GM12878 (cell line): ENCODE measurements at regions not wholly inside any gene's neighbourhood (a gene's known extent, or its start where the extent isn't known, plus 50 kb on each side); places are given as distances from the start of the nearest gene placed in this dataset.

Source experiments
- ATAC-seq: fragments of 200-7000 bp; cut with Tn5 transposase; 3 replicates; pipeline ENCODE4 v1.9.1; 2020; ENCODE audit warnings: mild to moderate bottlenecking, moderate library complexity
- BruUV-seq: library from RNA; stranded (reverse); fragments of 400-500 nt; replicated peaks from 2 replicates; lab custom pipeline; 2021; lab: Mats Ljungman, UMichigan
- CTCF ChIA-PET: fragments of 300-600 bp; sonication (Branson Sonifier 250); formaldehyde crosslinking; extraction: SDS; loops from one replicate; lab custom pipeline; 2021; ENCODE audit warnings: inconsistent platforms; lab: Yijun Ruan, JAX
- POLR2A ChIA-PET: fragments of 350-600 bp; formaldehyde crosslinking; extraction: SDS; loops from one replicate; lab custom pipeline; 2021; ENCODE audit warnings: inconsistent platforms; lab: Charles Lee
- RAD21 ChIA-PET: fragments of 300-600 bp; sonication (Branson Sonifier 250); formaldehyde crosslinking; loops from one replicate; lab custom pipeline; 2023; ENCODE audit warnings: antibody characterized with exemption; ENCODE audit not compliant: unreplicated experiment; lab: Charles Lee
- SMC1A ChIA-PET: fragments of 300-600 bp; sonication (Branson Sonifier 250); formaldehyde crosslinking; loops from one replicate; lab custom pipeline; 2023; ENCODE audit not compliant: unreplicated experiment, uncharacterized antibody; lab: Charles Lee
- DNase-seq: peaks from one replicate; pipeline ENCODE4 v3.0.0-alpha.2; 2011; ENCODE audit warnings: low read depth, low spot score
- FAIRE-seq: peaks from 3 replicates; lab custom pipeline; 2011; peaks lifted over from hg19 to GRCh38; lab: Jason Lieb, UNC
- H2AFZ ChIP-seq: 2 replicates; pipeline ENCODE4 v1.6.0; 2011; ENCODE audit warnings: low read depth, low read length, control low read depth; ENCODE audit not compliant: control insufficient read depth
- H3K27ac ChIP-seq: 2 replicates; pipeline ENCODE4 v1.5.1; 2011; ENCODE audit warnings: control low read depth; ENCODE audit not compliant: control insufficient read depth, insufficient read depth
- H3K27me3 ChIP-seq, 2 experiments: replicated peaks in 1 of 2; 2 replicates each; pipeline versions ENCODE4 v1.6.0 to v1.6.1; 2011; ENCODE audit warnings: low read length in 1 of 2; ENCODE audit not compliant: control insufficient read depth in 2 of 2, insufficient read depth in 2 of 2
- H3K36me3 ChIP-seq, 2 experiments: 2 replicates each; pipeline ENCODE4 v1.5.1; 2011; ENCODE audit warnings: low read length in 1 of 2; ENCODE audit not compliant: control insufficient read depth in 2 of 2, insufficient read depth in 2 of 2
- H3K4me1 ChIP-seq: 2 replicates; pipeline ENCODE4 v1.6.1; 2011; ENCODE audit warnings: mild to moderate bottlenecking, low read length, moderate library complexity, mixed read lengths; ENCODE audit not compliant: control insufficient read depth, insufficient read depth
- H3K4me2 ChIP-seq: 2 replicates; pipeline ENCODE4 v1.6.0; 2011; ENCODE audit warnings: control low read depth; ENCODE audit not compliant: control insufficient read depth, insufficient read depth
- H3K4me3 ChIP-seq: fragments of 200-600 bp; sonication (generic); 2 replicates; pipeline ENCODE4 v1.5.1; 2016
- H3K79me2 ChIP-seq: 2 replicates; pipeline ENCODE4 v1.6.0; 2011; ENCODE audit warnings: low read length; ENCODE audit not compliant: control insufficient read depth, insufficient read depth
- H3K9ac ChIP-seq: 2 replicates; pipeline ENCODE4 v1.8.0; 2011; ENCODE audit warnings: low read length, control low read depth, mixed read lengths; ENCODE audit not compliant: control insufficient read depth, insufficient read depth
- H3K9me3 ChIP-seq: replicated peaks from 3 replicates; pipeline ENCODE4 v1.5.1; 2011; ENCODE audit warnings: mild to moderate bottlenecking, low read length; ENCODE audit not compliant: control insufficient read depth, insufficient read depth
- H4K20me1 ChIP-seq: 2 replicates; pipeline ENCODE4 v1.6.0; 2011; ENCODE audit not compliant: control insufficient read depth, insufficient read depth
- BHLHE40 ChIP-seq, 2 experiments: fragments of 450-650 bp in 1 of 2; IDR thresholded peaks; 2 replicates each; pipeline ENCODE4 v1.6.1; 2011 to 2017; ENCODE audit warnings: low read depth in 2 of 2, borderline replicate concordance in 1 of 2, improper control_type of control experiment in 1 of 2, low read length in 1 of 2, mild to moderate bottlenecking in 1 of 2
- KDM1A ChIP-seq: fragments of 200-600 bp; sonication (generic); IDR thresholded peaks from 2 replicates; pipeline ENCODE4 v1.6.1; 2016; ENCODE audit warnings: borderline replicate concordance
- RAD21 ChIP-seq: IDR thresholded peaks from 2 replicates; pipeline ENCODE4 v1.6.1; 2011; ENCODE audit warnings: mild to moderate bottlenecking, low read depth, low read length, moderate library complexity; ENCODE audit not compliant: insufficient read depth
- YY1 ChIP-seq: IDR thresholded peaks from 2 replicates; pipeline ENCODE4 v1.6.1; 2011; ENCODE audit warnings: low read depth, mild to moderate bottlenecking, low read length
- in situ Hi-C: fragments of 300-500 bp; cut with MboI; formaldehyde crosslinking; loops from 9 replicates; pipeline ENCODE4 v1.14.3; 2018; ENCODE audit warnings: mixed read lengths
- intact Hi-C: fragments of 100-400 bp; cut with micrococcal nuclease; formaldehyde crosslinking; loops from one replicate; pipeline ENCODE4 v1.14.2; 2022; ENCODE audit not compliant: unreplicated experiment
- TF ChIP-seq, protein P1 (sequence below): fragments of 450-650 bp; IDR thresholded peaks from 2 replicates; pipeline ENCODE4 v1.6.1; 2017; ENCODE audit warnings: low read depth, mild to moderate bottlenecking, moderate library complexity
- TF ChIP-seq, protein P2 (sequence below): fragments of 450-650 bp; IDR thresholded peaks from 2 replicates; pipeline ENCODE4 v1.6.1; 2016; ENCODE audit warnings: mild to moderate bottlenecking

DNA sequence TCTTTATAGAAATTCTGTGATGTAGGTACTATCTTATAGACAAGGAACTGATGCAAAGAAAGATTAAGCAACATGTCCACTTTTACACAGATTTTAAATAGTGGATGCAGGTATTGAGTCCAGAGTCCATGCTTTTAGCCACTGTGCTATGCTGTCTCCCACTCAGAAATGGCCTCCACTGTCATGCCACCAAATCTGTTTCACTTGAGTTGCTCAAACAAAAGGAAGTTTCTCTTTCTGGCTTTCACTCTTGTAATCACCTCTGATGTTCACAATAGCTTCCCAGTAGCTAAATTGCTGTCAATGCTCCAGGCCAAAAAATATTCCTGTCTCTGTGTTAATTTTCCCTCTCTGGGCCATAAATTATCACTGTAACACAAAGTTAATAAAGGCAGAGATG lies 77.0 kb upstream of the RASA1 start:
- Histone ChIP-seq H3K27me3 (no peaks in the 10 kb centered on the region), H3K4me3 (no peak overlapping the region), H3K4me2 (peak overlapping the region; percentile 47; the same call in 1 of the 2 replicates), H3K9ac (no peak overlapping the region), H3K4me1 (peaks cover 31% of the 10 kb centered on the region), H4K20me1 (no peaks in the 10 kb centered on the region), H3K9me3 (no peaks in the 10 kb centered on the region), H3K36me3 (no peaks in the 10 kb centered on the region), H3K27ac (no peak overlapping the region), H2AFZ (peak overlapping the region; percentile 66), H3K79me2 (no peaks in the 10 kb centered on the region)
- ChIA-PET RAD21 (interaction anchor here (1.0 to 1.9 kb wide), 6 partner anchors 9 to 121 kb away, joined by 3 to 10 read pairs (median 4); no protein-coding TSS in a partner anchor), CTCF (interaction anchor here (1.2 to 1.5 kb wide), 2 partner anchors 29 to 67 kb away, joined by 3 to 4 read pairs; no protein-coding TSS in a partner anchor), POLR2A (interaction anchor here (1.4 kb wide), 1 partner anchor 67 kb away, joined by 4 read pairs; no protein-coding TSS in a partner anchor), SMC1A (interaction anchor here (0.7 to 3.0 kb wide), 15 partner anchors 9 to 126 kb away, joined by 3 to 11 read pairs (median 4); partner anchors contain the start of gene RASA1)
- in situ Hi-C loops (no loop called here), intact Hi-C loops (loop anchor here (5.0 to 10.0 kb wide), 2 partner anchors 77 to 116 kb away; partner anchors contain the start of gene RASA1)
- TF ChIP-seq BHLHE40 (IDR thresholded peaks at IDR 0.05; ENCODE audit: borderline replicate concordance in 1 of 2, low read depth in 2 of 2, low read length in 1 of 2) (no peak), RAD21 (no peak), YY1 (peak; percentile 79), KDM1A (no peak)
- TF ChIP-seq, protein P1, sequence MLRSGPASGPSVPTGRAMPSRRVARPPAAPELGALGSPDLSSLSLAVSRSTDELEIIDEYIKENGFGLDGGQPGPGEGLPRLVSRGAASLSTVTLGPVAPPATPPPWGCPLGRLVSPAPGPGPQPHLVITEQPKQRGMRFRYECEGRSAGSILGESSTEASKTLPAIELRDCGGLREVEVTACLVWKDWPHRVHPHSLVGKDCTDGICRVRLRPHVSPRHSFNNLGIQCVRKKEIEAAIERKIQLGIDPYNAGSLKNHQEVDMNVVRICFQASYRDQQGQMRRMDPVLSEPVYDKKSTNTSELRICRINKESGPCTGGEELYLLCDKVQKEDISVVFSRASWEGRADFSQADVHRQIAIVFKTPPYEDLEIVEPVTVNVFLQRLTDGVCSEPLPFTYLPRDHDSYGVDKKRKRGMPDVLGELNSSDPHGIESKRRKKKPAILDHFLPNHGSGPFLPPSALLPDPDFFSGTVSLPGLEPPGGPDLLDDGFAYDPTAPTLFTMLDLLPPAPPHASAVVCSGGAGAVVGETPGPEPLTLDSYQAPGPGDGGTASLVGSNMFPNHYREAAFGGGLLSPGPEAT: 0 out of 2 replicates have a peak, but pooled peaks have one; percentile 25
- TF ChIP-seq, protein P2, sequence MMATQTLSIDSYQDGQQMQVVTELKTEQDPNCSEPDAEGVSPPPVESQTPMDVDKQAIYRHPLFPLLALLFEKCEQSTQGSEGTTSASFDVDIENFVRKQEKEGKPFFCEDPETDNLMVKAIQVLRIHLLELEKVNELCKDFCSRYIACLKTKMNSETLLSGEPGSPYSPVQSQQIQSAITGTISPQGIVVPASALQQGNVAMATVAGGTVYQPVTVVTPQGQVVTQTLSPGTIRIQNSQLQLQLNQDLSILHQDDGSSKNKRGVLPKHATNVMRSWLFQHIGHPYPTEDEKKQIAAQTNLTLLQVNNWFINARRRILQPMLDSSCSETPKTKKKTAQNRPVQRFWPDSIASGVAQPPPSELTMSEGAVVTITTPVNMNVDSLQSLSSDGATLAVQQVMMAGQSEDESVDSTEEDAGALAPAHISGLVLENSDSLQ: peak; percentile 9; the same call in 1 of the 2 replicates
- ATAC-seq (peak; percentile 80), DNase-seq (no peak), FAIRE-seq (peak; percentile 72)
- BruUV-seq: no TSS peak
